Colon (tissue), 2 donors: ENCODE measurements at regions not wholly inside any gene's neighbourhood (a gene's known extent, or its start where the extent isn't known, plus 50 kb on each side); places are given as distances from the start of the nearest gene placed in this dataset.

Experiments
- FAIRE-seq: peaks from 2 replicates; lab custom pipeline; 2012; peaks lifted over from hg19 to GRCh38; lab: Jason Lieb, UNC
- donor health status: control.
- donor health status: control.

DNA sequence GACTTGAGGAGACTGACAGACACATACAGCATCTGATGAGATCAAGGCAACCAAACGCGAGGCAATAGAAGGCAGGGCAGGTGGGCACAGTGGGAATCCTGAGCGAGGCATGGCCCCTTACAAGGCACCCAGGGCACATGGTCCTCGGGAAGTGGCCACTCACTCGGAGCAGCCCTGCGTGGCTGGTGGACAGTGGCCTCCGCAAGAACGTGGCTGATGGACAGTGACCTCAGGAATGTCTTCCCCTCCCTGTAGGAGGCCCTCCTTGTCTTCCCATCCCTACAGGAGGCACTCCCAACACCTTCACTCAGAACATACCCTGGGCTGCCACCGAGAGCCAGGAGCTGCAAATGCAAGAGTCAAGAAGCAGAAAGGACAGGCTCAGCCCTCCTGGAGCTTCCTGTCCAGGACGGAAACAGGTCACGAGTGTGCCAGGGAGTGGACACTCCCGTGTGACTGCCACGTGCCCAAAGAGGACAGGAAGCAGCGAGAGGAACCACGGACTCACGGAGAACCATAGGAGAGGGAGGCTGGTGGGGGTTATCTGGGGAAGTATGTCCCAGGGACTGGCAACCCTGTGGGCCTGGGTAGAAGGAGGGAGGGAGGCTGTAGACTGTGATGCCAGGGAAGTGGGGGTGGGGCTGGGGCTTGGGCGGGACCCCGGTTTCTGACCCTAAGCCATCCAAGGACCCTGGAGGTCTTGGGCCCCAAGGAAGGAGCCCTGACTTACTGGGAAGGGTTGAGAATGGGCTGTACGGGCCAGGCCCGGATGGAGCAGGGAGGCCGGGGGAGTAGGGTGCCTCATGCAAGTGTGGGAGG lies 321.9 kb upstream of the IRX4 start:
- FAIRE-seq, result no peak

DNA sequence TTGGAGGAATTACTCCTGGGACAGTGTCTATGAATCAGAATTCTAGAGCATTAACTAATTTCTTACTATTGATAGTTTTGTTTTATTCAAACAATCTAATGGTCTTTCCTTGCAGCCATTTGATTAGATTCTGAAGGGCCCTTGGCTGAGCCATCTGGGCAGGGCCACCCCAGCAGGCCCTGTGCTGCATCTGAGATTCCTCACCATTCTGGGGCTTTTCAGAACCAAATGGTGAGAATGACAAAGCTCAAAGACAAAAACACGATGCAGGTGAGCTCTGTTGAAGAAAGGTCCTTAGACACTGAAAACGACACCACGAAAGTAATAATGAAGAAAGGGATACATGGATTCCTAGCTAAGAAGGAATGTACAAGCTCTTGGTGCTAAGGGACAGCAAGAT lies 321.0 kb upstream of the IRX4 start:
- FAIRE-seq, result no peak

DNA sequence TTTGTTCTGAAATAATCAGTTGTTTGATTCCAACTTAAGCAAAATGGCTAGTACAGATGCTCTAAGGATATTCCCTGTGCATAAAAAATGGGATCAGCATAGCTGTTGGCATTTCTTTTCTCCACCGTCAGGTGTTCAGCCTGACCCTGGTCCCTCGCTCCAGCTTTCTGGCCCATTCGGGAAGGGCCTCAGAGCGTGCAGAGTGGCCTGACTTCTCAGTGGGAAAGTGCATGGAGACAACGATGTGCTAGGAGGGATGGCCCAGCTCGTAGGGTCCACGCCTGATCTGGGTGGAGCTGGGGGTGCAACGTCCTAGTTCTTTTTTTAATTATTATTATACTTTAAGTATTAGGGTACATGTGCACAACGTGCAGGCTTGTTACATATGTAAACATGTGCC lies 319.1 kb upstream of the IRX4 start:
- FAIRE-seq, result no peak

DNA sequence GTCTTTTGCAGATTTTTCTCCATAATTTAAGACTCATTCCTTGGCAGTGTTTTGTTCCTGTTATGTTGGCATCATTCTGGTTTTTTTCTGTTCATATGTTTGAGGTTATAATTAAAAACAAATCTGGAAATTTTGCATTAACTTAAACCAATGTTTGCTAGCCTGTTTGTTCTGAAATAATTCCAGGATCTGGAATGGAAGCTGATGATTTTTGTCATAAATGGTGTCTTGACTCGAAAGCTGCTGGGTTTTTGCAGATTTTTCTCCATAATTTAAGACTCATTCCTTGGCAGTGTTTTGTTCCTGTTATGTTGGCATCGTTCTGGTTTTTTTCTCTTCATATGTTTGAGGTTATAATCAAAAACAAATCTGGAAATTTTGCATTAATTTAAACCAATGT lies 318.7 kb upstream of the IRX4 start:
- FAIRE-seq, result no peak

DNA sequence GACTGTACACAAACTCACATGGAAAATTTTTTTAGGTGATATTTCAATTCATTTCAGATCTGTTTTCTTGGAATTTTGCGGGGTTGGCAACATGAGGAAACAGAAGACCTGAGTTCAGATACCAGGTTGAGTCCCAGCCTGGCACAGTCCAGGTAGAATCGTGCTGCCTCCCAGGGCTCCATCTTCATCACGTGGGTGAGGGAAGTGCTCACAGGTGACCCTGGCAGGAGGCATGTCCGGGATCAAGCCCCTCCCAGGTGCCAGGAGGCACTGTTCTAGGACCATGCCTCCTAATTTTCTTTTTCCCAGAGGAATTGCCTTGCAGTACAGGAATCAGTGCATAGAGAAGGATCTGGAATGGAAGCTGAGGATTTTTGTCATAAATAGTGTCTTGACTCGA lies 318.3 kb upstream of the IRX4 start:
- no peak for FAIRE-seq

DNA sequence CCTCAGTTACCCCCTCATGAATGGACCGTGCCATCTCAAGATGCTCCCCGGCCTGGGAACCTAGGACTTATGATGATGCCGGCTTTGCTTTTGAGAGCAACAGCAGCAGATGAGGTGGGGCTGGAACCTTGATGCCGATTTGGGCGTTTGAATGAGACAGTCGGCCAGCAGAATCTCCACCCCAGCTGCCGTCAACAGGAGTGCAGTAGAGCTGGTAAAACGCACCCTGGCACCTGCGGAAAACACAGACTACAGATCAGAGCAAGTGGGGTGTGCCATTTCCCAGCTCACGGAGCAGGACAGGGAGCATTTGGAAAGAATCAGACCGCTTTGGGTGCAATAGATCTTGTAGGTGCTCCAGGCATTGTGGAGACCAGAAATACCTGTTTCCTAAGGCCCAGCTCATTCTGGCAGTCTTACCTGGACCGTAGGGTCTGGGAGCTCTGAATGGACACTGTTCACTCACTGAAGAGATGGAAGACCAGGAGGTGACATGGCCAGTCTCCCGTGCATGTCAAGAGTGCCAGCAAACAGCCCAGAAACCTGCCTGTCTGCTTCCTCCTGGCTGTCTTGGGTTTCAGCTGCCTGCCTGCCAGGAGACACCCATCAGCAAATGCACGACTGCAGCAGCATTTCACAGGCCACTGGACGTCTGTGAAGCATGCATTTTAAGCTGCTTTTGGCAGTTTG lies 317.7 kb upstream of the IRX4 start:
- FAIRE-seq, result no peak

DNA sequence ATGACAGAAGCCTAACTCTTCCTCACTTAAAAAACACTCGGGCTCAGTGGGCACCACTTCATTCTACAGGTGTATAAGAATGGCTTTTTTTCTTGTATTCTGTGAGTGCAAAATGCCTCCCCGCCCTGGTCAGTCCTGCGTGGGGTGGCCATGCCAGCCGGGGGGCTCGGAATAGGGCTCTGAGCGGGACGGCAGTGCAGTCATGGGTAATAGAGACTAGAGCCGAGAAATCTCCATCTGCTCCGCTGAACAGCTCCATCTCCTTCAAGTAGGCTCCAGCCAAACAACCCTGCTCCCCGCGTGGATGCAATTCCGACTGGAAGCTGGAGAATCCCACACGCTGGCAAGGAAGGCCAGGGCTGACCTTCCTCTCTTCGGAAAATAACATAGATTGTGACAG lies 317.0 kb upstream of the IRX4 start:
- no peak for FAIRE-seq

DNA sequence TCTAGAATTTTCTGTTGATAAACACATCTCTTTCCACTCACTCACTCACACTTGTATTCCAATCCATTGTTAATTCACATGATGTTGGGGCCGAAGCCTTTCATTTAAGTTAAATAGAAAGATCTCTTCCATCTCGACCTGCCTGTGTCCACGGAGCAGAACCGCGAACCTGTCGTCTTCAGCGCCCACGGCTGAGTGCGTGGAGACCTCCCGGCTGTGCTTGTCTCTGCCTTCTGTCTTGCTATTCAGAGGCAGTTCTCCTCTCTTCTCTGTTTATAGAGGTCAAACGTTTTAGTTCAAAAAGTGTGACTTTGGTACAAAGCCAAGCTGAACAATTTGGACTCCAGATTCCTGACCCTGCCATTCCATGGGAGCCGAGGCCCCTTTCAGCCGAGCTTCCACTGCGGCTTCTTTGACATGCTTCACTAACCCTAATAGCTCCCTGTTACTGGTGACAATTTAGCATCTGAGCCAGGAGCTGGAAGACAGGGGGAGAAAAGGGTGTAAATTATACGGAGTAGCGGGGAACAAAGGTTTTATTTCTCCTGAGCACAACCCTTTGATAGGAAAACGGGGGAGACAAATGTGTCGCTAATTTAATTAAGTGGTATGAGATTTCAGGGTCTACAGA lies 314.4 kb upstream of the IRX4 start:
- no peak for FAIRE-seq

DNA sequence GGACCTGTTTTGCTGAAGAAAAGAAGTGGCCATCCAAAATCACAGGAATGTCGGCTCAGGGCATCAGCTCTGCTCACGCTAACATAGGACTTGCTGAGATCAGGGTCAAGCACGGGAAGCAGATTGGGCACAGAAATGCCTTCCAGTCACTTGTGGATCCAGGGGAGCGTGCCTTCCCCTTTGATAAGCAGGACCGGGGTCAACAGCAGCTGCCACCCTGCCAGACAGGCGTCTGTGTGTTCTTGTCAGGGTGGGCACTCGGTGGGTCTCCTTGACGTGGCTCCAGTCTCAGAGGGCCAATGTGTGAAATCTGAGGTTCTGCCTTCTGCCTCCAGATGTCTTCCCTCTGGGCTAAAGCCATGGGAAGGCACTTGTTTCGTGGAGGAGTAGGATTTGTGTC lies 313.7 kb upstream of the IRX4 start:
- no peak for FAIRE-seq

DNA sequence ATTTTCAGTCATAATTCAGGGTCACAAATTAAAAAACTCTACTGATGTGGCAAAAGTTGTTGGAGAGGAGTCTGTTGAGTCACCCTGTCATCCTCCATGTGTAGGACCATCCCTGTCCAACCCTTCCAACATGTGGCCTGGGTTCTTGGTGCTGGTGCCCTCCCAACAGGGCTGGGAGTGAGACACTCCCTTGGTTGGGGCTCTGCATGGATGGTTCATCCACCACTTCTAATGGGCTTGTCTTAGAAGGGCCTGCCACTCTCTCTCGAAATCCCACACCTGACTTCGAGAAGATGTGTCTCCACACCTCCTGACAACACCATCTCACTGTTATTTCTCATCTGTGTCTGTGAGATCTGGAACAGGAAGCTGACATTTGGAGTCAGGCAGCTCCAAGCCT lies 312.2 kb upstream of the IRX4 start:
- FAIRE-seq, result no peak

DNA sequence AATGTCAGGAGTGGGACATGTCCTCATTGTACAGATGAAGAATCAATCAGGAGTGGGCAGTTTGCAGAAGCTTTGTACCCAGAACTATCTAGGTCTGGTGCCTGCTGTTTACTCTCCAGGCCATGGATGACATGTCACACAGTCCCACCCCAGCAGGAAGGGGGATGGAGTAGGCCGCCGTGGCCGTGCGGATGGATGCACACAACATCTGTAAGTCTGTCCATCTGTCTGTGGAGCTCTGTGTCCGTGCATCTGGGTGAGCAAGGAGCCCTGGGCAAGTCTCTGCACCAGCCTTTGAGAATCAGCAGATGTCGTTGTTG lies 311.5 kb upstream of the IRX4 start:
- no peak for FAIRE-seq

DNA sequence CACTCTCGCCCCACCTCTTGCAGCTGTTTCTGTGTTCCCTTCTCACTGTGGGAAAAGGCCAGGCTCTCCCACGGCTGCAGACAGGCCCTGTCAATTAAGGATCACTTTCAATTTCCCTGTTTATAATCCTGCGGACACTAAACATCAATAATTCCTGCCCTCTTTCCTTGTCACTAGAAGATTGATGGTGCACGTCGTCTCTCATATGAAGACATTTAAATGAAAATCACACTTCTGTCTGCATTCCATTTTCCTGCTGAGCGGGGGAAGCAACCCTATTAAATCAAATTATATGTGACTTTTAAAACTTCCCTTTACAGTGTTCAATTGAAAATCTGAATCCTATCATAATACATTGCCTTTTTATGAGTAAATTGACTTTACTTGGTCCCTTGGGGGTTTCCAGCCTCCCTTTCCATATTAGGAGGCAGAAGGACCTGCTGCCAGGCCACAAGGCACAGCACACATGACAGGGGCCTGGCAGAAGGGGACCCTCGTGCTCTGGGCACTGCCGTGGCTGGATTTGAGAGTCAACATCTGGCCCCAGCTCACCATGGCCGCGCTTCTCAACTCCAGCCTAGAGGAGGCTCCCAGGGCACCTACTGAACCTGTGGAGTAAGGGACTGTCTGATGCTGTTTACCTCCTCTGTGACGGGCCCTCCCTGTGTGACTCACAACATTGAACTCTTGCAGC lies 311.0 kb upstream of the IRX4 start:
- no peak for FAIRE-seq

DNA sequence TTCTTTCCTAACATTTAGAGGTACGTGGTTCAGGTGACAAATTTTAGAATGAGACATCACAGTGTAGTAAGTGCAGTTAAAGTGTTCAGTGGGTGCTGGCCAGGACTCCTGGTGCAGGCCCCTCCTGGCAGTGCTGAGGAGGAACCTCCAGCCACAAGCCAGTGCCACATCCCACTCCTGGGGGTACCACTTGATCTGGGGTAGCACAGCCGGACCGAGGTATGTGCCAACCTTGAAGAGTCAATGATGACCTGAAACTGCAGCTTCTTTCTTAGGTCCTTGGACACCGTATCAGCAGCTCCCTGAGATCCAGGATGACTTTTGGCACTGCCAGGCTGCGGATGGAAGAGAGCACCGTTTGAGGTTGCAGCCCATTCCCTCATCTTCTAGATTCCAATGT lies 310.4 kb upstream of the IRX4 start:
- no peak for FAIRE-seq

DNA sequence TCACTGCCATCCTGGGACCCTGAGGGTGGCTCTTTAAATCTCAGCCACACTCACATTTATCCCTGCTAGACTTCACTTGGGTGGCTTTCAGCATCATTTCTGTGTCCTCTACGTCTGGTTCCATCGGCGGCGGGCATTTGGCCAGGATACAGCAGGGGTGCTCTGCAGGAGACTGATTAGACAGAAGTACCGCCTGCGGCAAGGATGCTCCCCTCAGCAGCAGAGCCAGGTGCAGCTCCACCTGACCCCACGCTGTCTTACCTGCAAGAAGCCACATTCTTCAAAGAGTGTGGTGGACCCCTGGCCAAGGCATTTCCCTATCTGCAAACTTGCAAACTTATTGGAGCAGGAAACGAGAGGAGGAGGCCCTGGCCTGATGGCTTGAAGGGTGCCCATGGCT lies 309.8 kb upstream of the IRX4 start:
- no peak for FAIRE-seq

DNA sequence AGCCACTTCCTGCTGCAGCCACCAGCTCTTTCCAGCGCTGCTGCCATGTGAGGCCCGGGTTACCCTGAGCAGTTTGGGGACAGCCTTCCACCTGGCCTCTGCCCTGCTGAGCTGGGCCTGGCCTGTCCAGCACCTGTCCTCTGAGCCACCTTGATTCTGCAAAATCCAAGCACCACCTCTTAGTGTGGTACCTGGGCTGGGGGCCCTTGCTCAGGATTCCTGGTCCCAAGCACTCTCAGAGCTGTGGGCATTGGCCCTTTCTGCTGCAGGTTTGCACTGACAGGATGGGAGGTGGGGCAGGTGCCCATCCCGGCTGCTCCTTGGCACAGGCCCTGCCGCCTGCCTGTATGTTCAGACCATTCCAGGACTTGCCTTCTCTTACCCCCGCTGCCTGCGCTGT lies 309.2 kb upstream of the IRX4 start:
- no peak for FAIRE-seq

DNA sequence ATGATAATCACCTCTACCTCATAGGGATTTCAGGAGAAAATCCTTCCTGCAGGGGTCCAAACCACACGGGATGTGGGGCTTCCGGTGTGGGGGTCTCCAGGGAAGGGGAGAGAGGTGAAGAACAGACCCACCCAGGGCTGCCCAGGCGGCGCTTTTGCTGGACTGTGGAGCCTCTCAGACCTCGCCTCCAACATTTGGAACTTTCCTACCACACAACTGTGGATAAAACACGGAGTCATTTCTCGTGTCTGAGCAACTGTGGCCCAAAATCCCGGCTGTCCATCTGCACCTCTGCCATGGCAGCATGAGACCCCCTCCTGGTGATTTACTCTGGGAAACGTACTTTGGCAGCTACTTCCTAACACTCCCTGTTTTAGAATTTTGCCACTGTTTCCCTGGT lies 307.8 kb upstream of the IRX4 start:
- no peak for FAIRE-seq

DNA sequence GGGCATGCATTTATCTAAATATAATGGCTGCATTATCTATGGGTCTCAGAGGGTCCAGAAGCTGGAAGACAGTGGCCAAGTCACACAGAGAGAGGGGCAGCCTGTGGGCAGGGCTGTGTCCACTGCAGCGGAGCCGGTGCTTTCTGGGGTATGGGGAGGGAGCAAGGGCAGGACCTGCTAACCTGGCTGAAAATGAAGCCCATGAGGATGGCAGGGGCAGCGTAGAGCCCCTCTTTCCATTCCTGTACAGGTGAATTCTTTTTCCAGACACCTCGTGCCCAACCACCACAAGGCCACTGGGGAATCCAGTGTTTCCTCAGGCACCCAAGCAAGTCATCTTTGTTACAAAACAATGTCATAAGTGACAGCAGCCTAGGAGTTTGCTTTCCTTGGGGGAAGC lies 305.9 kb upstream of the IRX4 start:
- no peak for FAIRE-seq

DNA sequence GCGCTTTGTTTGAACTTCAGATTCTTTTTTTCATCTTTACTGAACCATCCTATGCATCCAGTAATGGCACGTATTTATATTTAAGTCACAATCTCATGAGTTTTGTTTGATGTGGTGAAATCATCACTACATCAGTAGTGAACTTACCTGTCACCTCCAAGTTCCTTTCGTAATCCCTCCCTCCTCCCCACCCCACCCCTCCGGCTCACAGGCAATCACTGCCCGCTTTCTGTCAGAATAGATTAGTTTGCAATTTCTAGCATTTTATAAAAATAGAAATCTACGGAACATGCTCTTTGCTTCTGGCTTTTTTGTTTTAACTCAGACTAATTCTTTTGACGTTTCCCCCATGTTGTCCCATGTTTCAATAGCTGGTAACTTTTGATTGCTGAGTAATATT lies 305.4 kb upstream of the IRX4 start:
- FAIRE-seq, result no peak

DNA sequence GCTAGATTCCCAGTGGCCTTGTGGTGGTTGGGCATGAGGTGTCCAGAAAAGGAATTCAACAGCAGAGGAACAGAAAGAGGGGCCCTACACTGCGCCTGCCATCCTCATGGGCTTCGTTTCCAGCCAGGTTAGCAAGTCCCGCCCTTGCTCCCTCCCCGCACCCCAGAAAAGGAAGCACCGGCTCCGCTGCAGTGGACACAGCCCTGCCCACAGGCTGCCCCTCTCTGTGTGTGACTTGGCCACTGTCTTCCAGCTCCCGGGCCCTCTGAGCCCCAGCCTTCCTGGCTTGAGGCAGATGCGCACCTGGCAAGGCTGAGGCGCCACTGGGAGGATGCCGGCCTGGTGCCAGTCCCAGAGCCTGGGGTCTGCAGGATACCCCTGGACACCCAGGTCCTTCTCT lies 305.0 kb upstream of the IRX4 start:
- FAIRE-seq, result no peak

DNA sequence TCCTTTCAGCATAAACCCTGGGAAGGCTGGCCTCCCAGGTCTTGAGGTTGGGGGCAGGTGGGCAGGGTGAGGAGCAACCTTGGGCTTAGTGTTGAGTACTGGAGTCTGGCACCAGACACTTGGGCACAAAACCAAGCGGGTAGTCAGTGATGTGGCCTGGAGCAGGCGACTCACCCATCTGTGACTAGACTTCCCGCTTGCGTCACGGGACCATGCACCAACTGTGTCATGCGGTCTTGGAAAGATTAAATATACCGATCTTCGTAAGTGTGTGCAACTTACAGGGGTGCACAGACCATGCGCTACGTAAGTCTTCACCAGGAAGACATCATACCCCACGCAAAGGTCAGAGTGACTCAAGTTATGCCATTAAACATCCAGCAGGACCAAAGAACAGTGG lies 304.4 kb upstream of the IRX4 start:
- FAIRE-seq, result no peak

DNA sequence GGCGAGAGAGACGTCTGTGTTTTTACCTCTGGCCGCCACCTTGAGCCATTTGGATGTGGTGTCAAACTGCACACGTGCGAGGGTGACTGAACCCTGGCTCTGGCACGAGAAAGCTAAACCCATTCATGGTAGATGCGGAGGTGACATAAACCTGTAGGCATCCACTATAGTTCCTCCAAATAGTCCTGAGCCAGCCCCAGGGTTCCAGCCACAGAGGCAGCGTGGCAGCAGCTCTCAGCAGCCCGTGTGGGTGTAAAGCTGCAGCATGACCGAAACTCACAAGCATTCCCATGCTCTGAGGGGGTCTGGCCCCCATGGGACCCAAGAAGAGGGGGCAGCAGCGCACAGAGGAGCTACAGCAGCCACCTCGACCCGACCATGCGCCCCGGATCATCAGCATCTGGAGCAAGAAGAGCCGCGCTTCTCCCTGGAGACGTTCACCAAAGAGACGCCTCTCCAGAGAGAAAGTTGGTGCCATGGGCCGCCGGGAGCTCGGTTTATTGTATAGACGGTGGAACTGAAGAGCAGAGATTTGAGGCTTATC lies 303.8 kb upstream of the IRX4 start:
- FAIRE-seq, result no peak

DNA sequence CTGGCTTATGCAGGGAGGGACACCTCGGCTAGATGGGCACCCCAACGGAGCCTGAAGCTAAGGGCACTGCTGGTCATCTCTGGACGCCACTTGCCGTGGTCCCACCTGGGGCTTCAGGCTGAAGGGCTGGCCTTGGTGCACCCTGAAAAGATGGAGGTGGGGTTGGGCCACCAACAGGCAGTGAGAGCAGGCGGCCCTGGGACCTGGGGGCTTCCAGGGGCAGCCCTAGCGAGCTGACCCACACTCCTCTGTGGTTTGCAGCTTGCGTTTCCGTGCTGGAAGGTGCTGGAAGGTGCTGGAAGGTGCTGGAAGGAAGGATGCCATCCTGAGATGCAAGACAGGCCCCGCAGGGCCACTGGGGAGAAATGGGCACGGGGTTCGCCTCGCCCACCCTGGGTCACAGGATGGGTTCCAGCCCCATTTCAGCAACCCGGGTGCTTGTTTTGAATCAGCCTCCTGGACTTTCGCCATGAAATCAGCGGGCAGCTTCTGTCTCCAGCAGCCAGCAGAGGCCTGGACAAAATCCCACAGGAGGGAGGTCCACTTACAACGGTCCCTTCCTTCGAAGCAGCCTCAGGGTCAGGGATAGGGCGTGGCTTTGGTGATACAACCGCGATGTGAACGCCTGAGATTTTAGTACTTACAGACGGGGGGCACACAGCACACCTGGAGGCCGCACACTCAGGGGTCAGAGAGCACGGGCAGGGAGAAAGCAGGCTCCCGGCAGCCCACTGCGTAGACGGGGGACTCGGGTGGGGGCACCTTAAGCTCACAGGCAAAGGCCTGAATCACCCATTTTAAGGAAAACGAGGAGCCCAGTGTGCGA lies 303.1 kb upstream of the IRX4 start:
- FAIRE-seq, result no peak
